Loucy (cell line): ENCODE measurements at regions not wholly inside any gene's neighbourhood (a gene's known extent, or its start where the extent isn't known, plus 50 kb on each side); places are given as distances from the start of the nearest gene placed in this dataset.

Experiments used
- EZH2phosphoT487 ChIP-seq: fragments of 200-600 bp; IDR thresholded peaks from 2 replicates; pipeline ENCODE4 v1.6.1; 2018; ENCODE audit warnings: antibody characterized with exemption, mild to moderate bottlenecking, moderate library complexity, borderline replicate concordance
- TF ChIP-seq, protein P1 (sequence below): fragments of 200-600 bp; sonication (generic); conservative IDR thresholded peaks from 2 replicates; pipeline ENCODE4 v1.5.1; 2014; ENCODE audit warnings: mild to moderate bottlenecking, antibody characterized with exemption, low read length

DNA sequence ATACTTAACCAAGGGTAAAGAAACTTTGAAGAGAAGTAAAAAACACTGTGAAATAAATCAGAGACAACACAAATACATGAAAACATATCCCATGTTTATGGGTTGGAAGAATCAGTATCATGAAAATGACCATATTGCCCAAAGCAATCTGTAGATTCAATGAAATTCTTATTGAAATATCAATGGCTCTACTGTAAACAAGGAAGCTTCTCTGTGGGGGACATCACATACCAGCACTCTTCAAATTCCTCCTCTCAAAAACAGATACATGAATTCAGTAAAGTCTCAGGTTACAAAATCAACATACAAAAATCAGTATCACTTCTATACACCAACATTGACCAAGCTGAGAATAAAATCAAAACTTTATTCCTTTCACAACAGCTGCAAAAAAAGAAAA lies 63.5 kb upstream of the CNTNAP5 start:
- TF ChIP-seq, protein P1, sequence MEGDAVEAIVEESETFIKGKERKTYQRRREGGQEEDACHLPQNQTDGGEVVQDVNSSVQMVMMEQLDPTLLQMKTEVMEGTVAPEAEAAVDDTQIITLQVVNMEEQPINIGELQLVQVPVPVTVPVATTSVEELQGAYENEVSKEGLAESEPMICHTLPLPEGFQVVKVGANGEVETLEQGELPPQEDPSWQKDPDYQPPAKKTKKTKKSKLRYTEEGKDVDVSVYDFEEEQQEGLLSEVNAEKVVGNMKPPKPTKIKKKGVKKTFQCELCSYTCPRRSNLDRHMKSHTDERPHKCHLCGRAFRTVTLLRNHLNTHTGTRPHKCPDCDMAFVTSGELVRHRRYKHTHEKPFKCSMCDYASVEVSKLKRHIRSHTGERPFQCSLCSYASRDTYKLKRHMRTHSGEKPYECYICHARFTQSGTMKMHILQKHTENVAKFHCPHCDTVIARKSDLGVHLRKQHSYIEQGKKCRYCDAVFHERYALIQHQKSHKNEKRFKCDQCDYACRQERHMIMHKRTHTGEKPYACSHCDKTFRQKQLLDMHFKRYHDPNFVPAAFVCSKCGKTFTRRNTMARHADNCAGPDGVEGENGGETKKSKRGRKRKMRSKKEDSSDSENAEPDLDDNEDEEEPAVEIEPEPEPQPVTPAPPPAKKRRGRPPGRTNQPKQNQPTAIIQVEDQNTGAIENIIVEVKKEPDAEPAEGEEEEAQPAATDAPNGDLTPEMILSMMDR, result no peak
- no peak for TF ChIP-seq EZH2phosphoT487
